PC-3 (cell line): ENCODE measurements at regions not wholly inside any gene's neighbourhood (a gene's known extent, or its start where the extent isn't known, plus 50 kb on each side); places are given as distances from the start of the nearest gene placed in this dataset.

Experiments used
- ATAC-seq: fragments of 200-7000 bp; cut with Tn5 transposase; 2 replicates; pipeline ENCODE4 v1.9.1; 2020; ENCODE audit warnings: mild to moderate bottlenecking, moderate library complexity
- BruUV-seq: library from RNA; stranded (reverse); fragments of 400-500 nt; replicated peaks from 2 replicates; lab custom pipeline; 2021; lab: Mats Ljungman, UMichigan
- CTCF ChIA-PET: fragments of 300-600 bp; sonication (Branson Sonifier 250); formaldehyde crosslinking; loops from one replicate; lab custom pipeline; 2022; ENCODE audit warnings: antibody characterized with exemption; lab: Charles Lee
- POLR2A ChIA-PET: fragments of 300-600 bp; sonication (Branson Sonifier 250); formaldehyde crosslinking; loops from one replicate; lab custom pipeline; 2022; ENCODE audit warnings: antibody characterized with exemption; ENCODE audit not compliant: unreplicated experiment; lab: Charles Lee
- DNase-seq: peaks from one replicate; pipeline ENCODE4 v3.0.0-alpha.2; 2015
- H2AFZ ChIP-seq: fragments of 300-600 bp; sonication (generic); 2 replicates; pipeline ENCODE4 v1.6.0; 2016; ENCODE audit warnings: antibody characterized with exemption, low read length
- H3F3A ChIP-seq: fragments of 300-600 bp; sonication (generic); one replicate; pipeline ENCODE4 v1.6.0; 2017; ENCODE audit warnings: antibody characterized with exemption, low read length, control low read depth, mild to moderate bottlenecking; ENCODE audit not compliant: unreplicated experiment
- H3K27ac ChIP-seq: fragments of 300-600 bp; sonication (generic); 2 replicates; pipeline ENCODE4 v1.5.1; 2016; ENCODE audit warnings: mild to moderate bottlenecking, low read length
- H3K27me3 ChIP-seq: fragments of 300-600 bp; sonication (generic); 2 replicates; pipeline ENCODE4 v1.6.1; 2016; ENCODE audit warnings: low read length, mixed read lengths
- H3K36me3 ChIP-seq: fragments of 300-600 bp; sonication (generic); 2 replicates; pipeline ENCODE4 v1.6.1; 2016; ENCODE audit warnings: low read depth, mixed run types, low read length, mixed read lengths
- H3K4me1 ChIP-seq: fragments of 300-600 bp; sonication (generic); 2 replicates; pipeline ENCODE4 v1.5.1; 2016; ENCODE audit warnings: low read length; ENCODE audit not compliant: insufficient read depth
- H3K4me2 ChIP-seq: fragments of 300-600 bp; sonication (generic); 2 replicates; pipeline ENCODE4 v1.6.0; 2016; ENCODE audit warnings: low read length
- H3K4me3 ChIP-seq: fragments of 300-600 bp; sonication (generic); 2 replicates; pipeline ENCODE4 v1.5.1; 2016; ENCODE audit warnings: mild to moderate bottlenecking, low read length, mixed read lengths
- H3K79me2 ChIP-seq: fragments of 300-600 bp; sonication (generic); 2 replicates; pipeline ENCODE4 v1.6.1; 2017; ENCODE audit warnings: low read length, mixed read lengths
- H3K9ac ChIP-seq: fragments of 300-600 bp; sonication (generic); 2 replicates; pipeline ENCODE4 v1.6.0; 2016; ENCODE audit warnings: mild to moderate bottlenecking, low read length
- H3K9me2 ChIP-seq: fragments of 300-600 bp; sonication (generic); replicated peaks from 2 replicates; pipeline ENCODE4 v1.6.1; 2016; ENCODE audit warnings: mixed run types, low read length, mixed read lengths
- H3K9me3 ChIP-seq: fragments of 300-600 bp; sonication (generic); 2 replicates; pipeline ENCODE4 v1.6.1; 2016; ENCODE audit warnings: low read length, mixed read lengths
- H4K20me1 ChIP-seq: fragments of 300-600 bp; sonication (generic); 2 replicates; pipeline ENCODE4 v1.6.1; 2016; ENCODE audit warnings: low read length, mixed read lengths
- CTCF ChIP-seq: fragments of 300-600 bp; sonication (generic); conservative IDR thresholded peaks from 2 replicates; pipeline ENCODE4 v1.5.1; 2017; ENCODE audit warnings: antibody characterized with exemption, low read depth, mild to moderate bottlenecking, low read length
- EZH2 ChIP-seq: fragments of 300-600 bp; sonication (generic); IDR thresholded peaks from one replicate; pipeline ENCODE4 v1.6.1; 2017; ENCODE audit warnings: antibody characterized with exemption, mild to moderate bottlenecking, low read length; ENCODE audit not compliant: unreplicated experiment
- EZH2phosphoT487 ChIP-seq: fragments of 300-600 bp; sonication (generic); IDR thresholded peaks from 2 replicates; pipeline ENCODE4 v1.6.1; 2018; ENCODE audit warnings: mild to moderate bottlenecking, antibody characterized with exemption, low read length, borderline replicate concordance
- intact Hi-C: fragments of 100-400 bp; cut with micrococcal nuclease; formaldehyde crosslinking; loops from 2 replicates; pipeline ENCODE4 v1.9.0; 2023

- TF ChIP-seq CTCF = no peak
- no peak for TF ChIP-seq EZH2phosphoT487
- no peak for TF ChIP-seq EZH2
- Histone ChIP-seq H3K27me3 (no peaks in the 10 kb centered on the region), H3K4me2 (no peak overlapping the region), H3K27ac (no peak overlapping the region), H3K4me3 (no peak overlapping the region), H3K79me2 (no peaks in the 10 kb centered on the region), H3K9me3 (no peaks in the 10 kb centered on the region), H2AFZ (no peak overlapping the region), H3K36me3 (no peaks in the 10 kb centered on the region), H4K20me1 (no peaks in the 10 kb centered on the region), H3K9ac (no peak overlapping the region), H3K9me2 (no peaks in the 10 kb centered on the region), H3K4me1 (no peaks in the 10 kb centered on the region), H3F3A (no peaks in the 10 kb centered on the region)
- DNase-seq (no peak), ATAC-seq (no peak)
- no TSS peak for BruUV-seq
- POLR2A ChIA-PET = no interaction called here
- intact Hi-C loops = no loop called here
- CTCF ChIA-PET = no interaction called here
Measured at GRCh38 chr6:81253821-81254220, 498.7 kb downstream of the TENT5A start.

GRCh38 chr6:81252231-81252630 lies 500.2 kb downstream of the TENT5A start:
- POLR2A ChIA-PET = no interaction called here

More at GRCh38 chr6:81252231-81252630, 500.2 kb downstream of the TENT5A start:
- no peak overlapping the region for H3K9ac ChIP-seq
- no peaks in the 10 kb centered on the region for H3K79me2 ChIP-seq
- H3K4me2 ChIP-seq = no peak overlapping the region
- no peaks in the 10 kb centered on the region for H3K9me2 ChIP-seq
- no TSS peak for BruUV-seq
- no peaks in the 10 kb centered on the region for H3K9me3 ChIP-seq
- no peaks in the 10 kb centered on the region for H3K36me3 ChIP-seq
- H3F3A ChIP-seq = no peaks in the 10 kb centered on the region
- no peak for TF ChIP-seq CTCF
- no peak for TF ChIP-seq EZH2
- no peak for TF ChIP-seq EZH2phosphoT487
- H4K20me1 ChIP-seq = no peaks in the 10 kb centered on the region
- H3K4me1 ChIP-seq = no peaks in the 10 kb centered on the region
- no peak overlapping the region for H2AFZ ChIP-seq
- no peak overlapping the region for H3K27ac ChIP-seq
- DNase-seq (no peak), ATAC-seq (no peak)
- H3K4me3 ChIP-seq = no peak overlapping the region
- H3K27me3 ChIP-seq = no peaks in the 10 kb centered on the region
- CTCF ChIA-PET = no interaction called here
- intact Hi-C loops = no loop called here
